Loucy (cell line): ENCODE measurements at regions not wholly inside any gene's neighbourhood (a gene's known extent, or its start where the extent isn't known, plus 50 kb on each side); places are given as distances from the start of the nearest gene placed in this dataset.

Source experiments
- H2AFZ ChIP-seq: fragments of 200-600 bp; sonication (generic); 2 replicates; pipeline ENCODE4 v1.6.0; 2016; ENCODE audit warnings: antibody characterized with exemption, mild to moderate bottlenecking, low read length, moderate library complexity
- H3F3A ChIP-seq: fragments of 200-600 bp; 2 replicates; pipeline ENCODE4 v1.6.0; 2016; ENCODE audit warnings: antibody characterized with exemption, low read depth, mild to moderate bottlenecking
- H3K27me3 ChIP-seq: fragments of 200-600 bp; sonication (generic); 2 replicates; pipeline ENCODE4 v1.6.1; 2014; ENCODE audit warnings: low read length, mild to moderate bottlenecking; ENCODE audit not compliant: insufficient read depth, poor library complexity, severe bottlenecking
- H3K36me3 ChIP-seq: fragments of 200-600 bp; sonication (generic); 2 replicates; pipeline ENCODE4 v1.6.1; 2016; ENCODE audit warnings: low read length; ENCODE audit not compliant: insufficient read depth
- H3K4me1 ChIP-seq: fragments of 200-600 bp; sonication (generic); 2 replicates; pipeline ENCODE4 v1.5.1; 2014; ENCODE audit warnings: low read length, mild to moderate bottlenecking; ENCODE audit not compliant: insufficient read depth, poor library complexity, severe bottlenecking
- H3K4me2 ChIP-seq: fragments of 200-600 bp; sonication (generic); 2 replicates; pipeline ENCODE4 v1.6.0; 2014; ENCODE audit warnings: antibody characterized with exemption, low read length, low read depth, mild to moderate bottlenecking; ENCODE audit not compliant: poor library complexity, severe bottlenecking
- H3K4me3 ChIP-seq: fragments of 200-600 bp; sonication (generic); 2 replicates; pipeline ENCODE4 v1.5.1; 2014; ENCODE audit warnings: low read length, mild to moderate bottlenecking, mixed read lengths; ENCODE audit not compliant: poor library complexity, severe bottlenecking
- H3K79me2 ChIP-seq: fragments of 200-600 bp; sonication (generic); 2 replicates; pipeline ENCODE4 v1.6.1; 2014; ENCODE audit warnings: low read length; ENCODE audit not compliant: insufficient read depth
- H3K9ac ChIP-seq: fragments of 200-600 bp; sonication (generic); 2 replicates; pipeline ENCODE4 v1.6.0; 2014; ENCODE audit warnings: mild to moderate bottlenecking, low read depth, low read length, moderate library complexity; ENCODE audit not compliant: poor library complexity, severe bottlenecking
- H3K9me2 ChIP-seq: fragments of 200-600 bp; sonication (generic); replicated peaks from 2 replicates; pipeline ENCODE4 v1.6.1; 2016; ENCODE audit warnings: low read depth, low read length, mixed read lengths
- H3K9me3 ChIP-seq: fragments of 200-600 bp; sonication (generic); 2 replicates; pipeline ENCODE4 v1.6.1; 2014; ENCODE audit warnings: mild to moderate bottlenecking, antibody characterized with exemption, low read length, low read depth; ENCODE audit not compliant: insufficient read depth
- H4K20me1 ChIP-seq: fragments of 200-600 bp; sonication (generic); 2 replicates; pipeline ENCODE4 v1.6.0; 2014; ENCODE audit warnings: antibody characterized with exemption, low read length, mild to moderate bottlenecking; ENCODE audit not compliant: insufficient read depth, poor library complexity, severe bottlenecking
- CTCF ChIP-seq: fragments of 200-600 bp; sonication (generic); conservative IDR thresholded peaks from 2 replicates; pipeline ENCODE4 v1.5.1; 2014; ENCODE audit warnings: mild to moderate bottlenecking, antibody characterized with exemption, low read length
- EZH2phosphoT487 ChIP-seq: fragments of 200-600 bp; IDR thresholded peaks from 2 replicates; pipeline ENCODE4 v1.6.1; 2018; ENCODE audit warnings: antibody characterized with exemption, mild to moderate bottlenecking, moderate library complexity, borderline replicate concordance

- Histone ChIP-seq H2AFZ (no peak overlapping the region), H3K9me2 (no peaks in the 10 kb centered on the region), H3K36me3 (no peaks in the 10 kb centered on the region), H3K4me2 (no peak overlapping the region), H3K27me3 (no peaks in the 10 kb centered on the region), H3K9ac (no peak overlapping the region), H3K79me2 (no peaks in the 10 kb centered on the region), H3K9me3 (no peaks in the 10 kb centered on the region), H3F3A (no peaks in the 10 kb centered on the region), H3K4me1 (peaks cover 12% of the 10 kb centered on the region), H3K4me3 (no peak overlapping the region), H4K20me1 (no peaks in the 10 kb centered on the region)
- TF ChIP-seq CTCF (no peak), EZH2phosphoT487 (no peak)
Observed at GRCh38 chr9:89658401-89658800, 53.6 kb downstream of the GADD45G start.

- Histone ChIP-seq H3F3A (no peaks in the 10 kb centered on the region), H3K9me2 (no peaks in the 10 kb centered on the region), H2AFZ (no peak overlapping the region), H3K4me2 (no peak overlapping the region), H4K20me1 (no peaks in the 10 kb centered on the region), H3K79me2 (no peaks in the 10 kb centered on the region), H3K9ac (no peak overlapping the region), H3K4me3 (no peak overlapping the region), H3K36me3 (no peaks in the 10 kb centered on the region), H3K27me3 (no peaks in the 10 kb centered on the region), H3K9me3 (no peaks in the 10 kb centered on the region), H3K4me1 (peaks cover 12% of the 10 kb centered on the region)
- TF ChIP-seq EZH2phosphoT487 (no peak), CTCF (no peak)
Observed at GRCh38 chr9:89658931-89659330, 54.1 kb downstream of the GADD45G start.

GRCh38 chr9:89659473-89659872 is 54.7 kb downstream of the GADD45G start:
- Histone ChIP-seq H3K9me2 (no peaks in the 10 kb centered on the region), H3F3A (no peaks in the 10 kb centered on the region), H2AFZ (no peak overlapping the region), H3K4me2 (no peak overlapping the region), H3K9me3 (no peaks in the 10 kb centered on the region), H3K36me3 (no peaks in the 10 kb centered on the region), H3K79me2 (no peaks in the 10 kb centered on the region), H3K4me1 (peaks cover 12% of the 10 kb centered on the region), H3K27me3 (no peaks in the 10 kb centered on the region), H3K4me3 (no peak overlapping the region), H4K20me1 (no peaks in the 10 kb centered on the region), H3K9ac (no peak overlapping the region)
- no peak for TF ChIP-seq EZH2phosphoT487
- TF ChIP-seq CTCF, result no peak
